HG02610 (cell line): ENCODE measurements at regions not wholly inside any gene's neighbourhood (a gene's known extent, or its start where the extent isn't known, plus 50 kb on each side); places are given as distances from the start of the nearest gene placed in this dataset.
"Not testable (repeated sequence)": the region's sequence is repeated elsewhere in the genome, so short reads cannot be mapped to it uniquely, and the experiment has no call there.

Source experiments
- ATAC-seq: cut with Tn5 transposase; IDR thresholded peaks from one replicate; pipeline ENCODE4 v1.9.1; 2021; ENCODE audit warnings: mild to moderate bottlenecking, moderate library complexity; ENCODE audit not compliant: unreplicated experiment

DNA sequence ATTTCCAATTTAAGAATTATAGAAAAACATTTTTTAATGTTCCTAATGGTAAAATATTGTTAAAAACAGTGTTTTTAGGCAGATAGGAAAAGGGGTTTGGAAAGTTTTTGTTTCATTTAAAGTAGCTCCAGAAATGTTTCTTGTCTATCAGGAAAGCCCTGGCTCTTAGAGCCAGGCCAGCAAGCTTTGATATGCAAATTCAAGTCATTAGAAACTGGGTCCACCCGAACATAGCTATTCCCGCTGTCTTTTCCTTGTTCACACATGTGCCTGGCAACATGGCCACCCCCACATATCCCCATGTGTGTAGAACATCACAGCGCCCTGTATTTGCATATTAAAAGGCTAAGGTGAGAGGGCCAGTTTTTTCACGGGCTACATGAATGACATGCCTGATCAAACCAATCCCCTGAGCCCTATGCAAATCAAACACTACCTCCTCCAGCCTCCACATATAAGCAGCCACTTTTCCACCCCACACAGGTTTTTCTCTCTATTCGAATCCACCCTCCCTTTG lies 925.3 kb upstream of the CDH10 start:
- ATAC-seq = no peak

DNA sequence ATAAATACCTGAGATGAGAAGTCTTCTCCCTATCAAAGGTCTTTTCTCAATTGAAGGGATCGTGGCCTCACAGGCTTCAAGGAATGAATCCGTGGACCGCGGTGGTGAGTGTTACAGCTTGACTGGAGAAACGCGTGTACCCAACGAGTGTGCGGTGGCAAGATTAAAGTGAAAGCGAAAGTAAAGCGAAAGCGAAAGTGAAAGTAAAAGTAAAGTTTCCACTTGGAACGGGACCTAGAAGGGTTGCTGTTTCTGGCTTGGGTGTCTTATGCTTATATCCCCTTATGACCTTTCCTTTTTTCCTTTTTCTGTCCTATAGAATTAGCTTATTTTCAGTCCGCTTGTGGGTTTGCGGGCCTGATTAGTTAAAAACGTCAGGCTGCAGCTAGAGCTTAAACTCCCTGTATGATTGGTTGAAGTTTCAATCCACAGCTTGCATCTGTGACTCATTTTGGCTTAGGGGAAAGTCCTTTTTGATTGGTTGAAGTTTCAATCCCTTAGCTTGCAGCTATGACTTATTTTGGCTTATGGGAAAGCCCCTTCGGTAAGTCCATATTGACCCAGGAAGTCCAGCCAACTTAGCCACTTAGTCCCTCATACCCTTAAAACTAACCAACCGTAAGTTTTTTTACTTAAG lies 924.3 kb upstream of the CDH10 start:
- no peak for ATAC-seq

DNA sequence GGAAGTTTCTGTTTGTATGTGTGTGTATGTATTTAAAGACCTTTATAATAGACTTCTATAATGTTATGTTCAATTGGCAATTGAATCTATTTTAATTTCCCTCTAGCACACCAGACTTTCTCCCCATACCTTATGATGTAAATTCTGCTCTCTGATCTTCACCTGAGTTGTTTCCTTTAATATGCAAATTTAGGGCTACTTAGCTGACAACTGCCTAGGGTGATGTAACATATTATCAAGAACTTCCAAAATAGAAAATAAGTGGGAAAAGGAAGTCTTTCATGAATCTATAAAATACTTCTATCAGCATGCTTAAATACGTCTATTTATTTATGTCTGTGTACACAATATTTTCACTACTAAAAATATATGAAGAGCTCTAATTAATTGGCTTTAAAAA lies 923.5 kb upstream of the CDH10 start:
- ATAC-seq = no peak

DNA sequence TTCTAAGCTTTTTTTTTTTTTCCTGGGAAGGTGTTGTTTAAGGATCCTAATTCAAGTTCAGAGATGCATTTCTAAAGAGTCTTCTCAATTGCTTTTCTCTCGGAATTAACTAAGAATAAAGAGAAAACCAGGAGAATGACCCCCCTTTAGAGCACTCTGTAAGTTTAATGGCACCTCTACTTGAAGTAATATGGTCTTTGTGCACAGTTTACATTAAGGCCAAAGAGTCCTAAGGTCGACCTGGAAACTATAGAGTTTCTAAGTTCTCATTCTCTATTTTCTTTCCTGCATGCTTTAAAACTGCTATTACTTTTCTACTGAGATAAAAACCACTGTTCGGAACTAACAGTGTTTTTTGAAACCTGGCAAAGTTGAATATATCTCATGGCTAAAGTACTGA lies 923.1 kb upstream of the CDH10 start:
- ATAC-seq = no peak

DNA sequence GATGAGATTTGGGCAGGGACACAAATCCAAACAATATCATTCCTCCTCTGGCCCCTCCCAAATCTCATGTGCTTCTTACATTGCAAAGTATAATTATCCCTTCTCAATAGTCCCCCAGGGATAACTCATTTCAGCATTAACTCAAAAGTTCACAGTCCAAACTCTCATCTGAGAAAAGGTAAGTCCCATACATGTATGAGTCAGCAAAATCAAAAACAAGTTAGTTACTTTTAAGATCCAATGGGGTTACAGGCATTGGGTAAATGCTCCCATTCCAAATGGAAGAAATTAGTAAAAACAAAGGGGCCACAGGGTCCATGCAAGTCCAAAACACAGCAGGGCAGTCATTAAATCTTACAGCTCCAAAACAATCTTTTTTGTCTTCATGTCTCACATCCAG lies 917.9 kb upstream of the CDH10 start:
- no peak for ATAC-seq

DNA sequence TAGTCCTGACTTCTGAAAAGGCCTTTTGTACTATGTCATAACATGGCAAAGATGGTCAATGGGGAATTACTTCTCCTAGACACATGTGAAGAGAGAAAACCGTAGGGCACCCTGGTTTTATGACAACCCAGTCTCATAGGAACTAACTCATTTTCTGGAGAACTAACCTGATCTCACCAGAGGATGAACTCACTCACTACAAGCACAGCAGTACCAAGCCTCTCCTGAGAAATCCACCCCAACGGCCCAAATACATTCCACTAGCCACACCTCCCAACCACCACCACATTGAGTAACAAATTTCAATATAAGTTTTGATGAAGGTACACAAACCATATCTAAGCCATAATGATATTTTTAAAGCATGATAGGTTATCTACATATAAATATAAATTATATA lies 909.3 kb upstream of the CDH10 start:
- no peak for ATAC-seq

DNA sequence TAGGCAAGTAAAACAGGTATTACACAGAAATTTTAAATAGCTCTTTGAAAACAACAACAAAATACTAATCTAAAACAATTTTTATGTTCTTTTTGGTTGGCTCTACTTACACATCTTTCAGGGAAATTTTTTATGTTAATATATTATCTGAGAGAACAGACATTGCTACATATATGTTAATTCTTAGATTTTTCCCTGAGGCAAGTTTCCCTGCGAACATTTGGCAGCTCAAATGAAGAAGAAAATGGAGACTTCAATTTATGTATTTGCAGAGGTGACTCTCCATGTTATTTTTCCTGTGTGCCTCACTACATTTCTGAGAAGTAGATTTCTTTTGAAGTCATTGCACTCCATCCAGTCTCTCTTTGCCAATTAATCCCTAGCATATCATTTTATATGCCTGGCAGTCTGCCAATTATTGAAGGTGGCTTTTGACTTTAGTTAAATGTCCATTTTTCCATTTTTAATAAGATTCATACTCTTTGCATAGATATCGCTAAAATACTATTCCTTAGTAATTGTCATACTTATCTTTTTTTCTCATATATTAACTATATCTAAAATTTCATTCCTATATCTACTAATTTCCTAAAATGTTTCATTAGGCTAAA lies 908.2 kb upstream of the CDH10 start:
- ATAC-seq = no peak

DNA sequence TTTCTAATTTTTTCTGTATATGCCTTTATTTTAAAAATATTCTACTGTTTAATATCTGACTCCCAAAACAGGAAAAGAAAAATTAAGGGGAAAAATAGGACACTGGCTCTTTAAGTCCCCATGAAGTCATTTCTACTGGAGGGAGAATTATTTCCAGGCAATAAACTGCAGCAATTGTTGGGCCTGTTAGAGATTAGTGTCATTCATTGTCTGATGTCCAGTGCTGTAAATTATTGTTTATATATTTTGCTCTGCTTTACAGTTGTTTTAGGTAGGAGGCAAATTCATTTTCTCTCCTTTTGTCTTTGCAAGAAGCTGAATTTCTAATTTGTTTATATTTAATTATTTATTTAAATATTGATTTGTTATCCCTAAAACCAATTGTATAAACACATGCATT lies 906.0 kb upstream of the CDH10 start:
- ATAC-seq = no peak

DNA sequence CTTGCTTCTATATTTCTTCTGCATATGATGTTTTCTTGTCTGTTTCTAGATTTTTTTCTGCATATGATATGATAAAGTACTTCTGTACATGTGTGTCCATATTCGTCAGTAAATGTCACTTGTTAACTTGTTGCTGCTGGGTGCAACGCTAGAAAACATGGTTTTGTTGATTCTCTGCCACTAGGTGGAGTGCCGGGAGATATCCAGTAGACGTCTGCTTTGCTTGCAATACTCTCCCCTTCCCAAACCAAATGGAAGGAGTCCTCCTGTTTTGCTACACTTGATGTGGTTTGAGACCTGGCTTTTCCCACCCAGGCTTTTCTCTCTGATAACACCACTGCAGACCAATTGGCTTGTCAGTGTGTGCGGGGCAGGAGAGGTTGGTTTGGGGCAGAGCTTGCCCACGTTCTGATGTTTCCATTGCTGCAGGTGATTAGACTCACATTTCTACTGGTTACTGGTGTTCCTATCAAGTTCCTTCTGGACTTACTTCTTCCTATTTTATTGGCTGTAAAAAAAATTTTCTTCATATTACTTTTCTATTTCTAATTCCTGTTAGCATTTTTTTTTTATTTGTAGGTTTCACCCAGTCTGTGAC lies 900.0 kb upstream of the CDH10 start:
- peak; percentile 75 for ATAC-seq

DNA sequence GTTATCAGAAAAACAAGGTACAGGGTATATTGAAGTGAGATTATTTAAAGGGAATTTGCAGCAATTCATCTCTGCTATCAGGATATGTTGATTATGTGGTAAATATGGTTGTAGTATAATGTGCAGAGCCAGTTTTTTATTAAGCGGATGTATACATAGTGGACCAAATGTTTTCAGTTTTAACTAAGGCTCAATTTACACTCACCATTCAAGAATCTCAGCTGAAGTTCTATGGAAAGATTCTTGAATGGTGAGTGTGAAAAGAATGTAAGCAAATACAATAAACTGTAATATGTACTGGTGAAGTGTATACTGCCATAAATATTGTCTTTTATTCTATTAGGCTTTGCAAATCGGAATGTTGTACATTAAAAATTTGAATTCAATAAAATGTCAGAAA lies 895.9 kb upstream of the CDH10 start:
- ATAC-seq = no peak

DNA sequence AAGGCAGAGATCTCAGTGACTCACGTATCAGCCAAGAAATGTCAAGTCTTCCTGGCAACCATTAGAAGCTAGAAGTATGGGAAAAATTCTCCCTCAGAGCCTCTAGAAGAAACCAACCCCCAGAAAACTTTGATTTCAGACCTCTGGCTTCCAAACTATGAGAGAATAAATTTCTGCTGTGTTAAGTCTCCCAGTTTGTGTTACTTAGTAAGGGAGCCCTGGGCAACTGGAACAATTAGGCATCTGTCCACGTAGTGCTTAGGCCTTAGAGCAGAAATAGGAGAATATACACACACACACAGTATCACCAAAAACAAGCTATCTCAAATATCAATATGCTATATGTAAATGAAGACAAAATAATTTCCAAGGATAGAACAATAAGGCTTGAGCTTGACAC lies 894.8 kb upstream of the CDH10 start:
- ATAC-seq = no peak

DNA sequence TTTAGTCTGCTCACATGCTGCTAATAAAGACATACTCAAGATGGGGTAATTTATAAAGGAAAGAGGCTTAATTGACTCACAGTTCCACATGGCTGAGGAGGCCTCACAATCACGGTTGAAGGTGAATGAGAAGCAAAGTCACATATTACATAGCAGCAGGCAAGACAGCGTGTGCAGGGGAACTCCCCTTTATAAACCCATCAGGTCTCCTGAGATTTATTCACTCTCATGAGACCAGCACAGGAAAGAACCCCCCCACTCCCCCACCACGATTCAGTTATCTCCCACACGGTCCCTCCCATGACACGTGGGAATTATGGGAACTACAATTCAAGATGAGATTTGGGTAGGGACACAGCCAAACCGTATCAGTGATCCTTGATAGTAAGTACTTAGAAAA lies 891.7 kb upstream of the CDH10 start:
- not testable (repeated sequence) for ATAC-seq

DNA sequence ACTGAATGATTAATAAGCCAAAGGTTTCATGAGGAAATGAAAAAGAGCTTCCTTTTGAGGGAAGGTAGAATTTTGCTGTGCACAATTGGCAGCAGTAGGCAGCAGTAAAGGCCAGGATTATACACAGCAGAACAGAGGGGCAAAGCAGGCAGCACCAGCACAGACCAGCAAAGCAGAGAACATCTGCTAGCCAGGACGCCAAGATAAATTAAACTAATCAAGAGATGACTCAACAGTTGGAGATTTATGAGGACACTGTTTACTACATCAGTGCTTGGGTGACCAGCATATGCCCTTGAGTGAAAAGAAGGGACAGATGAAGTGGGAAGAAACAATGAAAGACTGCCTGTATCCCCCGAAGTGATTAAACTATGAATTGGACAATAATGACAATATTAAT lies 871.4 kb upstream of the CDH10 start:
- no peak for ATAC-seq

DNA sequence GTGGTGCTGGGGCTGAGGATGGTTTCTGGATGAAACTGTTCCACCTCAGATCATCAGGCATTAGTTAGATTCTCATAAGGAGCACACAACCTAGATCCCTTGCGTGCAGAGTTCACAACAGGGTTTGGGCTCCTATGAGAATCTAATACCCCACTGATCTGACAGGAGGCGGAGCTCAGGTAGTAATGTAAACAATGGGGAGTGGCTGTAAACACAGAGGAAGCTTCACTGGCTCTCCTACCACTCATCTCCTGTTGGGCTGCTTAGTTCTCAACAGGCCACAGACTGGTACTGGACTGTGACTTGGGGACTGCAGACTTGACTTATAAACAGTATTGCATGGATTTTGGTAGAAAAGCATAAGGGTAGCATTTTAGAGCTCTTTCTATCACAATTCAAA lies 870.7 kb upstream of the CDH10 start:
- no peak for ATAC-seq

DNA sequence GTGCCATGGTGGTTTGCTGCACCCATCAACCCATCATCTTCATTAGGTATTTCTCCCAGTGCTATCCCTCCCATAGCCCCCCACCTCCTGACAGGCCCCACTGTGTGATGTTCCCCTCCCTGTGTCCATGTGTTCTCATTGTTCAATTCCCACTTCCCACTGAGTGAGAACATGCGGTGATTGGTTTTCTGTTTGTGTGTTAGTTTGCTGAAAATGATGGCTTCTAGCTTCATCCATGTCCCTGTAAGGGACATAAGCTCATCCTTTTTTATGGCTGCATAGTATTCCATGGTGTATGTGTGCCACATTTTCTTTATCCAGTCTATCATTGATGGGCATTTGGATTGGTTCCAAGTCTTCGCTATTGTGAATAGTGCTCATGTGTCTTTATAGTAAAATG lies 865.9 kb upstream of the CDH10 start:
- not testable (repeated sequence) for ATAC-seq

DNA sequence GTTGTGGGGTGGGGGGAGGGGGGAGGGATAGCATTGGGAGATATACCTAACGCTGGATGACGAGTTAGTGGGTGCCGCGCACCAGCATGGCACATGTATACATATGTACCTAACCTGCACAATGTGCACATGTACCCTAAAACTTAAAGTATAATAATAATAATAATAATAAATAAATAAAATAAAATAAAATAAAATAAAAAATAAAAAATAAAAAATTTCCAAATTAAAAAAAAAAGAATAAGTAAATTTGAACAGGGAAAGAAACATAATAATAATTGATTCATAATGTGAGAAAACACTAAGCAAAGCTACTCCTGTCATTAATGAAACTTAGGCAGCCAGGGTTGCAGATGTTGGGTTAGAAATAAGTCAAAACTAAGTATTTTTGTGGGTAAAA lies 863.2 kb upstream of the CDH10 start:
- ATAC-seq = not testable (repeated sequence)

DNA sequence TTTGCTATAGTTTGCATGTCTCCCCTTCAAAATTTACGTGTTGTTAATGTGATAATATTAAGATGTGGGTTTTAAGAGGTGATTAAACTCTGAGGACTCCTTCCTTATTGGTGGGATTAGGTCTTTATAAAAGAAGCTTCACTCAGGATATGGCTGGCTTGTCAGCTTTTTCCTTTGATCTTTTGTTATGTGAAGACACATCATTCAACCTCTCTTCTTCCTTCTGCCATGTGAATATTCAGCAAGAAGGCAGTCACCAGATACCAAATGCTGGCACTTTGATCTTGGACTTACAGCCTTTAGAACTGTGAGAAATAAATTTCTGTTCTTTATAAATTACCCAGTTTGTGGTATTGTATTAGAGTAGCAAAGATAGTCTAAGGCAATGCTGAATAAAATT lies 855.9 kb upstream of the CDH10 start:
- no peak for ATAC-seq

DNA sequence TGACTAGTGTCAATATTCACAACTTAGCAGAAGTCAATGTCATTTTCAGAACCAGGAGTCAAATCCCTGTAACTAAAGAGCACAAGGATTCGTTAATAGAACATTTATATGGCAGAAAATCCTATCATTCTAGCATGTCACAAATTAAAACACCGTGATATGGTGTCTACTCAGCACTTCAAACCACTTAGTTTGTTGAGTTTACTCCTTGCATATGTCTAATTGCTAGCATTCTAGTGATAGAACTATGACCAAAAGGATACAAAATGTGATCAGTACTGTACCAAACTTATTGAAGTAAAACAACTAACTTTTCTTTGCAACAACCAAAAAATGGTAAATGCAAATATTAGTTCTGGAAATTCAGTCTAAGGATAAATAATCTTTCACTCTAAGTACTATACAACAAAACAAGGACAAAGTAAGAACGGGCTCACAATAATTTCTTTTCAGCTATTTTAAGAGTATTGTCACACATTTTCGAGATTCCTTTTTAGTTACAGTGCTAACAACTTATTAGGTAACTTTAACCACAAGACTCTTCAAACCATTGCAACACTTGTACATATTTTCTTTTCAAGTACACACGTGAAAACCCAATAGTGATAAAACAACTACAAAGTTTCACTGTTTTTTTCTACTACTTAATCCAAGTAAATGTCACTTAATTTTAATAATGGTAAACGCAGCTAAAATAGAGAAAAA lies 845.2 kb upstream of the CDH10 start:
- no peak for ATAC-seq

DNA sequence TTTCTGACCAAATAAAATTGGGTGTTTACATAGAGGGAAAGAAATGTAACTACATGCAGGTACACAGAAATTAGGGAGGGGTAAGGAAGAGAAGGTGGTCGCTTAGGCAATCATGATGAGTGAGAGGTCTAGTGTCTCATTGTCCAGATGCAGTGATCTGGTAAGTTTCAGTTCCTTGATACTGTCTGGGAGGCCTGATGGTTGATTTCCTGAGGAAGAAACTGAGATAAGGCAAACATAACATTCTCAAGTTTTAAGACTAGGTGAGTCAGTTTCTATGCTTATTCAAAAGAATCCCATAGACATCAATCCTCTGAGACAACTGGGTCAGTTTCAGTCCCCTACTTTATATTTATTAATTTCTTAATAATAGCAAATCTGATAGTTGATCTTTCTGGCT lies 843.3 kb upstream of the CDH10 start:
- no peak for ATAC-seq

DNA sequence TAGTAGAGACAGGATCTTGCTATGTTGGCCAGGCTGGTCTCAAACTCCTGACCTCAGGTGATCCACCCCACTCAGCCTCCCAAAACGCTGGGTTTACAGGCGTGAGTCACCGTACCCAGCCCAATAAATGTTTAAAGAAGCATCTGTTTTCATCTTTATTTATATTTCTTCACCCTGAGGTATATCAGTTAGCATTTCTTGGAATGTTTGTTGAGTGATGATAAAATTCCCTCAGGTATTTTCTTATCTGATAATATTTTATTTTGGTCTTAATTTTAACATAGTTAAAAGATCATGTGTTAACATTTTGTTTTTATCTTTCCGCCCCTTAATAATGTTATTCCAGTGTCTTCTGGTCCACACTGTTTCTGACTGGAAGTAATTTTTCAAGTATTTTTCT lies 839.6 kb upstream of the CDH10 start:
- no peak for ATAC-seq

DNA sequence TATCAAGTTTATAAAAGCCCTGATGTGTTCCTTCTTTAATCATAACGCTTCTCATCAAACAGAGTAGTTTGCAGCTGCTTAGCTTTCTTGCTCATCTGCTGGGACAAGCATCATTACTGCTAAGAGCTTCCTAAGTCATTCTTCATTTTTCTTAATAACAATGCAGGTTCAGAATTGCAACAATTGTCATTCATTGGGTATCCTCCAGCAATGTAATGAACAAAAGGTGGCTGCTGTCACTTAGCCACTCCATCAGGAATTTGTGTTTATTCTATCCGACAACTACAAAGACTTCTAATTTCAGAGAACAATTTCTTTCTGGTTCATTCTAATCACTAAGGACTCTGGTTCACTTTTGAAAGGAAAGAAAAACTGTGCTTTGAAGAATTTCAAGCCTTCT lies 836.7 kb upstream of the CDH10 start:
- no peak for ATAC-seq

DNA sequence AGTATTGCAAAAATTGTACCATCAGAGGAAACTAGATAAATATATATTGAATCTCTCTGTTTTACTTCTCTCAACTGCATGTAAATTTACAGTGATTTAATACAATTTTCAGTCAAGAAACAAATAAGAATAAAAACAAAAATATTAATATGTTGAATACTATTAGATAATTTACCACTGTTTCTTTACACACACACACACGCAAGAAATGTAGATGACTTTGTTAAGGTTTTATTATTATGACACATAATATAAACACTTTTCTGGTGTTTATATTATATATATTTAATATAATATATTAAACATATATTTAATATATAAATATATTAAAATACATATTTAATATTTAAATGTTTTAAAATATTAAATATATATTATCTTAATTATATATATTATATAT lies 814.3 kb upstream of the CDH10 start:
- ATAC-seq = no peak
